Glomerular visceral epithelial cell (primary cell): ENCODE measurements at regions not wholly inside any gene's neighbourhood (a gene's known extent, or its start where the extent isn't known, plus 50 kb on each side); places are given as distances from the start of the nearest gene placed in this dataset.
A peak's percentile ranks its signal among the peaks of the same experiment; 100 is the strongest.
"Not testable (repeated sequence)": the region's sequence is repeated elsewhere in the genome, so short reads cannot be mapped to it uniquely, and the experiment has no call there.

Experiments used
- DNase-seq: peaks from one replicate; pipeline ENCODE4 v3.0.0-alpha.2; 2016; ENCODE audit errors: extremely low spot score

DNA sequence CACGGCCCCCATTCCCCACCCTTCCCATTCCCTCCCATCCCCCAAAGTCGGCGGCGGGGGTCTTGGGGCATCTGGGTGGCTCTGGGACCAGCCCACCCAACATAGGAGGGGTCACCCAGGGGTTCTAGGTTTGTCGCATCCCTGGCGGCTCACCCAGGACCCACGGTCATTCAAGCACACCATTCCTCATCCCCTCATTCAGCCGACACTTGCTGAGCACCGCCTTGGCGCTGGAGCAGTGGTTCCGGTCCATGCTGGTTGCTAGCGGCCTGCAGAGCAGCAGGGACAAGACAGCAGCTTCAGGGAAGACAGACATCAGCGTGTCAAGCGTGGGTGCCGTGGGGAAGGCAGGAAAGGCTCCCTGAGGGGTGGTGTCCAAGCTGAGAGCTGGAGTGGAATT is 50.5 kb upstream of the OTOS start:
- DNase-seq = no peak

DNA sequence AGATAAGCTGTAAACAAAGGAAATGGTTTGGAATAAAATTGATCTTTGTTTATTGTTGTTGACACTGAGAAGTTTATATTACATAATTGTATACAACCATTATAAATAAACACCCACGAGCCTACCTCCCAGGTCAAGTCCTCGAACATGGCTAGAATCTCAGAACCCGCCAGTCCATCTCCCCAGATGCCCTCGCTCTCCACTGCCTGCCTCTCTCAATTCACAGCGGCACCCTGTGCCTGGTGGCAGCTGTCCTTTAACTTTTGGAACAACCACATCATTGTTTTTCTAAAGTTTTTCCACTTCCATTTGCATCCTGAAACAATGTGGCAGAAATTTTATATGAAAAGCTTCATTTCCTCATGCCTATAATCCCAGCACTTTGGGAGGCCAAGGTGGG is 52.2 kb upstream of the OTOS start:
- no peak for DNase-seq

DNA sequence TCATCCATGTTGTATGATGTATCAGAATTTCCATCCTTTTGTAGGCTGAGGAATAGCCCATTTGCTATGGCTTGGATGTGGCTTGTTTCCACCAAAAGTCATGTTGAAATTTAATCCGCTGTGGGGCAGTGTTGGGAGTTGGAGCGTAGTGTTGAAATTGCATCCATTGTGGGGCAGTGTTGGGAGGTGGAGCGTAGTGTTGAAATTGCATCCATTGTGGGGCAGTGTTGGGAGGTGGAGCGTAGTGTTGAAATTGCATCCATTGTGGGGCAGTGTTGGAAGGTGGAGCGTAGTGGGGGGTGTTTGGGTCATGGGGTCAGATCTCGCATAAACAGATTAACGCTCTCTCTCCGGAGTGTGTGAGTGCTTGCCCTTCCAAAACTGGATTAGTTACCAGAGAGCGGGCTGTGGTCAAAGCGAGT is 53.9 kb upstream of the OTOS start:
- not testable (repeated sequence) for DNase-seq

DNA sequence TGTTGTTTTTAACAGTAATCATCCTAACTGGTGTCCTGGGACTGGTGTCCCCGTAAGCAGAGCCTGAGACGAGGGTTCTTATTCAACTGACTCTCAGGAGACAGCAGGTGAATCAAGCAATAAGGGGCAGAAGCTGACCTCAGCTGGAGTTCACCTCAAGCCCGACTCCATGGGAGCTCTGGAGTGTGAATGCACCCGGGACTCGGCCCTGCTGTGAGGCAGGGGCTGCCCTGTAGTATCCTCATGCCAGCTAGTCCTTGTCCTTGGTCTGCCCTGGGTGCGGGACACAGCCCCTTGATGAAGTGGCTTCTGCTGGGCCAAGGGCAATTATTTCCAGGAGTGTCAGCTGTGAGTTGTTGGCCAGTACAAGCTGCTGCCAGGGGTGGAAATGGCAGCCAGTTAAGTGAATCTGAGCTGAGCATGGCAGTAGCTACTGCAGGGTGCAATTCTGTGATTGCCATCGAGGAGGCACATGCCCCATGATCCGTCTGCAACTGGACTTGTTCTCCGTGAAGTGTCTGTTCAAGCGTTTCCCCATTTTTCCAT is 54.9 kb upstream of the OTOS start:
- no peak for DNase-seq

DNA sequence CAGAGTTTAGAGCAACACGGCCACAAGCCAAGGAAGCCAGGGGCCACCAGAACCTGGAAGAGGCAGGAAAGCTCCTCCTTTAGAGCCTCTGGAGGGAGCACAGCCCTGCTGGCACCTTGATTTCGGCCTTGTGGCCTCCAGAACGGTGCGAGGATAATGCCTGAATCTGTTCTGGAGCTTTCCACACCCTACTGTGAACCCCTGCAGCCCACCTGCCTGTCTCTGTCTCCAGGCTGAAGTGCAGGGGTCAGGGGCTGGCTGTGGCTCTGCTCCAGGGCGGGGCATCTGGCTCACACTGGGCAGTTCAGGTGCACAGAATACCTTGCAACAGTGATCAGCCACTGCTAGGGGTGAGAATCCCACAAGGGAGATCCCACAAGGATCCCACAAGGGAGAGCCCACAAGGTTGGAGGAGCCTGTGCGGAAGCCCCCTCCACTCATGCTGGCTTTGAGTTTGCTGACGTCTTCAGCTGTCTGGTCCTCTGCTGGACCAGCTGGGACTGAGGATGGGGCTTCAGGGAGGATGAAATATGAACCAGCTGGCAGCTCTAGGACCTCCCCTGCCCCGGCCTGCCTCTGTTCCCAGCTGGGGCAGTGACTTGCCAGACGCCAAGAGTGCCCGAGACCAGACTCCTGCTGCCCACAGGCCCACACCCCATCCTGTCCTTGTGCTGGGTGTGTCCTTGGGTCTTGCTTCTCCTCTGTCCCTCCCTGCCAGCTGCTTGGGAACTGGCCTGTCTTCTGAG is 56.4 kb upstream of the OTOS start:
- DNase-seq = no peak

DNA sequence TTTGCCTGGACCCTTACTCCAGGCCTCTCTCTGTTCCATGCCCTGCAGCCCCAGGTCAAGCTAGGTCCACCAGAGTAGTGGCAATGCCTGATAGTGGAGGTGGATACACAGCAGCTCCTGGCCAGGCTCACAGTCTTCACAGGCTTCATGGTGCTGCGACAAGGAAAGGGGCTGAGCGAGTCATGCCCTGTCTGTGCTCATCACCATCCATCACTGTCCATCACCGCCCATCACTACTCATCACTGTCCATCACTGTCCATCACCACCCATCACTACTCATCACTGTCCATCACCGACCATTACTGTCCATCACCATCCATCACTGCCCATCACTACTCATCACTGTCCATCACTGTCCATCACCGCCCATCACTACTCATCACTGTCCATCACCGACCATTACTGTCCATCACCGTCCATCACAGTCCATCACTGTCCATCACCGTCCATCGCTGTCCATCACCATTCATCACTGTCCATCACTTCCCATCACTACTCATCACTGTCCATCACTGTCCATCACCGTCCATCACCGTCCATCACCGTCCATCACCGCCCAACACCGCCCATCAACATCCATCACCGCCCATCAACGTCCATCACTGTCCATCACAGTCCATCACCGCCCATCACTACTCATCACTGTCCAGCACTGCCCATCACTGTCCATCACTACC is 57.1 kb upstream of the OTOS start:
- DNase-seq = no peak

DNA sequence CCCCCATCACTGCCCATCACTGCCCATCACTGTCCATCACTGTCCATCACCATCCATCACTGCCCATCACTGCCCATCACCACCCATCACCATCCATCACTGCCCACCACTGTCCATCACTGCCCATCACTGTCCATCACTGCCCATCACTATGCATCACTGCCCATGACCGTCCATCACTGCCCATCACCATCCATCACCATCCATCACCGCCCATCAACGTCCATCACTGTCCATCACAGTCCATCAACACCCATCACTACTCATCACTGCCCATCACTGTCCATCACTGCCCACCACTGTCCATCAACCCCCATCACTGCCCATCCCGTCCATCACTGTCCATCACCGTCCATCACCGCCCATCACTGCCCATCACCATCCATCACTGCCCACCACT is 57.8 kb upstream of the OTOS start:
- no peak for DNase-seq

DNA sequence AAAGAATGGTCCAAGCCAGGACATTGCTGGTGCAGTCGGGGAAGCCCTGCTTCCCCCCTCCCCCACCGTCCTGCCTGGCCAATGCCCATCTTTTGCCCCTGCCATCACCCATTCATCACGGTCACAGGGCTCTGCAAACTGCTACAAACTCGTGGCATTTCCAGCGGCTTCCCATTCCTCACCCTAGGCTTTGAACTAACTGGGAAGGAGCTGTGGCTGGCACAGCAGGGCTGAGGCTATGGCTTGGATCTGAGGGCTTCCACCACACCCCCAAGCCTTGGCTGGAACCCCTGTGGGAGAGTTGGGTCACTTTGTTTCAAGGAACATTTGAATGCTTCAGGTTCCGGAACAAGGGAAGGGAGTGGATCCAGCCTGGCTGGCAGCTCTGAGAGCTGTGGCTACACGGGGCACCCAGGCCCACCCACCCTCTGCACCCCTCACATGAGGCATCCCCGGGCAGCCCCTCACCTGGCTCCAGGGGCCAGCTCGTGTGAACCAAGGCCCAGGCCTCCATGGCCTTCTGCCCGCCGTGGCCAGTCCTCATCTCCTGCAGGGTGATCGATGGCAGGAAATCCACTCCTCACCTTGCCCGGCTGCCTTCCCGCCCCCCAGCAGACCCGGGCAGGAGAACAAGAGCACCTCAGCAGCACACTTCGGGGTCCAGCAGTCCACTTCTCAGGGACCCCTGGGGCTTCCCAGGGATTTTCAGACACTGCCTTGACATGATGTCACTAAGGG is 58.8 kb upstream of the OTOS start:
- DNase-seq = no peak

DNA sequence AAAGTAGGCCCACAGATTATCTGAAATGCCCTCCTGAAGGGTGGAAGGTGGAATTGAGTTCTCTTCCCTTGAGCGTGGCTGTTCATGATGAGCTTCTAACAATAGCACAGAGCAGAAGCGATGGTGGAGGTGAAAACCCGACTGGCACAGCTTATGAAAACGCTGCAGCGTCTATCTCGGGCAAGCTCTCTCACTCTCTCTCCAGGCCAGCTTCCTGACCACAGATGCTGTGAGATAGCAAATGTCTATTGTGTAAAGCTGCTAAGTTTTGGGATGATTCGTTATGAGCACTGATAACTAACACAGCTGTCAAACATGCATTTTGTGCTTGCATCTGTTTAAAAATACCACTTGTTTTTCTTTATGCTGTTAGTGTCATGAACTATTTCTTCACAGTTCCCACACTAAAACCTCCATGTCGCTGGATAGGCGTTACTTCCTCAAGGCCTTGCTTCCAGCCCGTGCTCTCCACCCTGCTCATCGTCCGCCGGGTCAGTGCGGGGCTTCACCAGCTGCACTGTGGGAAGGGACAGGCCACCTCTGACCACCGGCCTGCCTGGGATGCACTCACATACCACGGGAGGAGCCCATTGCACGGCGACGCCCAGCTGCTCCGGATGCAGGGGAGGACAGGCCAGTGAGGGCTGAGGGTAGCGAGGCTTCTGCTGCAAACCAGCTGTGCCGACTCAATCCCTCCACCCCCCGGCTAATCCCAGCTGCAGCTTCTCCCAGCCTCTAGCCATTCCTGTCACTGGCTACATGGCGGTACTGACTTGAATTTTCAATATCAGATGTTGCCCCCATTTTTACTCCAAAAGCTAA is 60.0 kb upstream of the OTOS start:
- no peak for DNase-seq

DNA sequence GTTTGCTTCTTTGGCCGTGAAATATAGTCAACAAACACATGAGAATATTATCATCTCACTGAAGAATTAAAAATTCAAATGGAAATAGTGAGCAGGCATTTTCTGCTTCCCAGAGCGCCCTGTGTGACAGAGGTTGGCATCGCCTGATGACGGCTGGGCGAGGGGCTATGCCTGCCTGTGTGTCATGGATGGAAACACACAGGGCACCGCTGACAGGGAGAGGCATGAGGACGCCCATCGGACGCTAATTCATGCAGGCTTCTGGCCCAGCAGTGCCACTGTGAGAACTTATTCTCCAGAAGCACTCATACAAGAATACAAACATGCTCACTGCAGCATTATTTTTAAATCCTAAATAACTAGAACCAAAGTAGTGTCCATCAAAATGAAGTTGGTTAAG is 61.4 kb upstream of the OTOS start:
- no peak for DNase-seq

DNA sequence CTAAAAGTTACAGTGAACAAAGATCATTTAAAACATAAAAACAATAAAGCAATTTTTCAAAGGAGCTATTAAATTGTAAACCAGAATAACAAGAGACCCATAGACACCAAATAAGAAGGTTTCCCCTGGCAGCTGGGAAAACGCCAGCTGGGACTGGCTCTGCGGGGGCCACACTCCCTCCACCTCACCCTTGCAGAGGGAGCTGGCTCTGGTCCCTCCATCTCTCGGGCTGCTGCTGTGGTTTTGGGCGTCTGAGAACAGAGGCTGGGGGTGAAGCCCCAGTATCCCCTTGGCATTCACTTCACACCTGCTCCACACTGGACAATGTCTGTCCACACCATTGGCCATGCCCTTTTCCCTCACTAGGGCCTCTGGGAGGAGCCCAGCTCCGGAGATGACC is 62.1 kb upstream of the OTOS start:
- no peak for DNase-seq

DNA sequence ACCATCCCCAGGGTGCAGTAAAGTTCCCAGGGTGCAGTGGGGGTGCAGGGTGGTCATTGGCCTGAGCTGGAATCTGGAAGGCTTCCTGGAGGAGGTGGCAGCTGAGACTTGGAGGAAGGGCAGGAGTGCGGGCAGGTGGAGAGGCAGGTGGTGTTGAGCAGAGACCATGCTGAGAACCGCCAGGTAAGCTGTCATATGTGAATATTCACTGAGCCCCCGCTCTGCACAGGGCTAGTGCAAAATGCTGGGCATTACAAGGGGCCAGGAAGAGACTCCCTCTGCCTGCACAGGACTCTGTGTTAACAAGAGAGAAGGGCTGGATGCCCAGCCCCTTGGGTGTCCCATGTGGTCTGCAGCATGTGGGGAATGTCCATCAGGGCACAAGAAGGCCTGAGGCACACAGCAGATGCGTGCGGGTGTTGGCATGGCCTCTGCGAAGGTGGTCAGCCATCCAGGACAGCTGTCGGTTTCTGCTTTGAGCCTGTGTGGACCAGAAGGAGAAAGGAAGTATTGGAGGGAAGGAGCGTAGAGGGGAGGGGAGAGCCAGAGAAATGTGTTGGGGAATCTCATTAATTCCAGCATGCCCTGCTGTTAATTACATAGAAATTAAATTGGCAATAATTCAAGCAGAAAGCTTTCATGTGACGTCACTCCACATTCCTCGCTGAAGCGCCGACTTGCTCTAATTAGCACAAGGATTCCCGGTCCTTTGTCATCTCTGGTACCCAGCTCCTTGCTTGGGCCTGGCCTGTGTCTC is 62.8 kb upstream of the OTOS start:
- DNase-seq = no peak

DNA sequence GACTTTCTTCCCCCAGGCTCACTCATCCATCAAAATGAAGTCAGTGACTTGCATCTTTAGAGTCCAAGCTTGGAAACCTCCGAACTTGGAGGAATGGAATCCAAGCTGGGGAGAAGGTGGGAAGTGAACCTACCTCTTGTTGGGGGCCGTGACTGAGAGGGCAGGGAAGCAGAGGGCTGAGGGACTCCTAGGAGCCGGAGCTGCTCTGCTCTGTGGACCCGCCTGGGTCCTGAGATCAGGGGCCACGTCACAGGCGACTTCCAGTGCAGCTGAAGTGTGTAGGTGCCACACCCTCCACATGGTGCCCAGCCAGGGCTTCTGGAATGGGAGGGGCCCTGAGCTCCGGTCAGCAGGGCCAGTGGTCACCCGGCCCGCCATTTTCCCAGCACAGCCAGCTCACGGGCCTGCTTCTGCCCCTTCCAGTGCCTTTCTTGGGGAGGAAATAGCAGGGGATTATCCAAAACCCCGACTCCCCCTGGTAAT is 63.4 kb upstream of the OTOS start:
- DNase-seq = no peak

DNA sequence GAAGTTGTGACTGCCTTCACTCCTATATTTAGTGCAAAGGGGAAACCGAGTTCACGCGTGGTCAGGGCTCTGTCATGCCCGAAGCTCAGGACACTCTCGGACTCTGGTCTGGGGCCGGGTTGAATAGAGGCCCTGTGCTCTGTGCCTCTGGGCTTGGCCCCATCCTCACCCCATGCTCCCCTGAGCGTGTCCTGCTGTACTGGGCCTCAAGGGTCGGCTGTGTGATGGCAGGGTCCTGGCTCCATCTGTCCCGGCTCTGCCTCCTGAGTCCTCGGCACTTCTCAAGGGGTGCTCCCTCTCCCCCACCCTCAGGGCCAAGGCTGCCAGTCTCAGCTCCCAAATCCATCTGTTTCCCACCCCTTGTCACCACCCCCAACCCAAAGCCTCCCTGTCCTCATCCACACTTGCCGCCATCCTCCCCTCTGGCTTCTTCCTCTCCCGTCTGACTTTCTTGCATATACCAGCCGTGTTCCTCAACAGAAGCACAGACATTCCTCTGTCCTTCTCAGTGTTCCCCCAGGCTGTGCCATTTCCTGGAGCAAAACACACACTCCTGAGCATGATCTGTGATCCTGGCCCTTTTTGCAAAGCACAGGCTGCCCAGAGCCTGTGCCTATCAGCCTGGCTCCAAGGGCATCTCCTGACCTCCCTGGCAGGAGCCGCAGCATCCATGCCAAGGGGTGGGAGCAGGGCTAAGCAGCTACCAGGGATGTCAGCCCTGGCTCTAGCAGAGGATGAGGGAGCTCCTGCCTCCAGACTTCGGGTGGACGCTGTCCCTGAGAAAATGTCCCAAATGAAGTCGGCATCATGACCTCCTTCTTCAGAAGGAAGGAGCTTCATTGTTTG is 64.2 kb upstream of the OTOS start:
- DNase-seq = no peak

DNA sequence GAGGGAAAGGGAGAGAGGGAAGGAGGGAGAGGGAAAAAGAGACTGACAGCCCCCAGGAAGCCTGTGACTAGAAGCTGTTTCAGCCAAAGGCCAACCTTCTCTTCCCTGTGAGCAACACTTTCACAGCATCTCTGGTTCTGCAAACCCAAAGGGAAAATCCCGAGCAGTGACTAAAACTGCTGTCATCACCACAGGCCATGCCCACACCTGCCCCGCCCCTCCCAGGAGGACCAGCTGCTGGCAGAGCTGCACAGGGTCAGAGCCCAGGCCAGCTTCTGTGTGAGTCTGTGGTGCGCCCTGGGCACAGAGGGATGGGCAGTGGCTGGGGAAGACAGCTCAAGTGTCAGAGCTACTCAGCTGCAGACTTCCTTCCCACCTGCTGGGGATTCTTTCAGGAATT is 64.9 kb upstream of the OTOS start:
- peak; percentile 94 for DNase-seq

DNA sequence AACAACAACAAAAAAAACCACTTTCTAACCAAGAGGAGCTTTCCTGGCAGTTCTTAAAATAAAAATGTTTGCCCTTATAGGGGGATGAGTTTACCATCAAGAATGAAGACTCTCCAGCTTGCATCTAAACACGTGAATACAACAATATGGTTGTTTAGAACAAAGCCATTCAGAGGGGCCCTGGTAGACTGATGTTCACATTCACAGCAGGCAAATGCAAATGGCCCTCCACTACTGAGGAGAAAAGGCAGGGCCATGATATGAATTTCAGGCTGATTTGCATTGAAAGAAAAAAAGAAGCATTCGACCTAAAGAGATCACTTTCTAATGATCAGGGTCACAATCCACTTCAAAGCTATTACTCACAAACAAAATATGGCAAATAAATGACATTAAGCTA is 65.3 kb upstream of the OTOS start:
- no peak for DNase-seq

DNA sequence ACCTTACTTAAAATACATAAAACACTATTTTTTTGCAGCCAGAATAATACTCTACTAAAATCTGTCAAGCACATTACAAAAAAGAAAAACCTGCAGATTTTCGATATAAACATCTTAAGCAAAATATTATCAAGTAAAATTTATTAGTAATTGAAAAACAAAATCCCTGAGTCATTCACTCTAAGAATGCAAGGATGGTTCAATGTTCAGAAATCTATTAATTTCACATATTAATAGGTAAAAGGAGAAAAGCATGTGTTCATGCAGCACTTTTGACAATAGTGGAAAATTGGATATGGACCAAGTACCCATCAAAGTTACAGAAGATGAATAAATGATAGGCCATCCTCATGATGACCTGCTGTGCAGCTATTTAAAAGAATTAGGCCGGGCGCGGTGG is 66.2 kb upstream of the OTOS start:
- DNase-seq = no peak

DNA sequence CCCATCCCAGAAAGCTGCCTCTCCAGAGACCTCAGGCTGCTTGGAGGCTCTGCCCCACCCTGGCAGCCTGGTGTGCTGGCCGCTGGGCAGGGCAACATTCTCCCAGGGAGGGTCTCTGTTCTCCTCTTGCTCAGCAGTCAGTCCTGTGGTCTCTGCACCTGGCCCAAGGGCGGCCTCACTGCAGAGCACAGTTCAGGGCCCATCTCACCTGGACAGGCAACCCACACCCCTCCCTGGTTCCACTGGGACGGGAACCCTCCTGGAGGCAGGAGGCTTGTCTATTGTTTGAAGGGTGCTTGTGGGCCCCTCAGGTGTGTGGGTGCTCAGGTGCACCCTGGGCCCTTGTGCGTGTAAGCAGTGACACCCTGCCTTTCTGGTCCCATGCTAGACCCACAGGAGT is 67.2 kb upstream of the OTOS start:
- DNase-seq = no peak

DNA sequence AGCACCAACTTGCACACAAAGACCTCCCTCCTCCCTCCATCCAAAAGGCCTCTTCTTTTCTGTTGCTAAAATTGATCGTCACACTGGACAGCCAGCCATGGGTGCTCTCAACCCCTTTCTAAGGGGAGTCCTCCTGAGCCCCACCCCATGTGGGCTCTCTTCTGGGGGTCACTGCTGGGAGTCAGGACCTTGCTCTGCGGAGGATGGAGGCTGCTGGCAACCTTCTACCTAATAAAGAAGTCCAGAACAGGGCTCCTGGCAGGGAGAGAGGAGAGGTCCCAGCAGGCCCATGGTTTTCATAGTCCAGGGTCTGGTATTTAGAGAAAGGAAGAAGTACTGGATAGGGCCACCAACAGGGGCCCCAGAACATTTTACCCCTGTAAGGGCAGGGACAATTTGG is 67.6 kb upstream of the OTOS start:
- DNase-seq = no peak

DNA sequence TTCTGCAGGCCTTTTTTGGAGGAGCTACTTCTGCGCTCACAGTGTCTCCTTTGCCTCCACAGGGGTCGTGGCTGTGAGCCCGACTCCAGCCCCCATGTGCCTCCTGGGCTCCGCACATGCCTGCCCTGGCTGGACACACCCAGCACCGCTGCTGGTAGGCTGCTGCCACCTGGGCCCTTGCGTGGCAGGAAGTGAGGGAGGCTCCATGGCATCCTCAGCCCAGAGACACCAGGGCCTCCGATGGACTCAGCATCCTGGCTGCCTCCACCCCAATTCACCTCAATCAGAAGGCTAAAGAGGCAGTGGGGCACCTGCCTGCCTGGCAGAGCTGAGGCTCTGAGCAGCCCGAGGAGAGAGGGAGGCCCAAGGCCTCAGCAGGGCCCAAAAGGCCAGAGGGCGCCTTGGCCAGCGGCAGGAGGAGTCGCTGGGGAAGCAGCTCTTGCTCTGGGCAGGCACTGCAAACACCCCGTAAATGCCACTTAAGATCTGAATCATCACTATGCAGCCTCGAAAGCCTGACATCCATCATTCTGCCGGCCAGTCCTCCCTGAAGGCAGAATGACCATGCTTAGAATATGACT is 68.3 kb upstream of the OTOS start:
- DNase-seq = no peak
